ENCODE measurements at regions not wholly inside any gene's neighbourhood (a gene's known extent, or its start where the extent isn't known, plus 50 kb on each side); places are given as distances from the start of the nearest gene placed in this dataset.

DNA sequence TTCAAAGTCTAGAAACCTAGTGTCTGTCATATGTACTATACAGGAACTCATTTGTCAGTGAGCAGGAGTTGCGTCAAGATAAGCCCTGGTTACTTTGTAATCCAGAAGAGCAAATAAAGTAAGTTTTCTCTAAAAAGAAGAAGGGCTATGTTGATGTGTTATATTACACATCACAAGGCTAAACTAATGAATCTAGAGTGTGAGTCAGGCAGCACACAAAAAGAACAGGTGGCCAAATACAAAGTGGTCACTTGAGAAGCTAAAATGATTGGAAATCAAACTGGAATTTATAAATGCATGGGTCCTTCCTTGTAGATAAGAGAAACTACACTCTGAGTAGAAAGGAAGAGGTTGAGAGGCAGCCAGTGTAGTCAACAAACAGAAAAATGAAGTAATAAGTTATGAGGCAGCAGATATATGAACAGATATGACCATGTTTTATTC lies 771.6 kb downstream of the DIPK2A start:
- H3K23ac ChIP-seq (ENCODE audit: insufficient read length, low read depth, low read length), result no peak overlapping the region
- Mint-ChIP-seq H3K4me1 (0 out of 4 replicates have a peak, but pooled peaks cover 0 to 3% of the 10 kb centered on the region in 2 experiments), H3K4me3 (no peak overlapping the region), H3K27ac (no peak overlapping the region), H3K36me3 (ENCODE audit: insufficient read depth in 1 of 3, low read depth in 3 of 3) (no peaks in the 10 kb centered on the region), H3K9me3 (no peaks in the 10 kb centered on the region), H3K27me3 (ENCODE audit: low read depth) (no peaks in the 10 kb centered on the region)
- no peak overlapping the region for H3K14ac ChIP-seq (ENCODE audit: insufficient read depth, low read length)
- no peaks in the 10 kb centered on the region for H3K9me3 ChIP-seq (ENCODE audit: control insufficient read depth, low read depth, low read length)
- H3K27ac ChIP-seq (ENCODE audit: insufficient read length, low read depth, low read length), result no peak overlapping the region
- H4K8ac ChIP-seq (replicated peaks; ENCODE audit: insufficient read length, low read depth, low read length), result no peak overlapping the region
- H2AK5ac ChIP-seq (ENCODE audit: insufficient read length, low read length), result no peak overlapping the region
- H2BK15ac ChIP-seq (ENCODE audit: low read depth, low read length), result no peak overlapping the region
- no peak for TF ChIP-seq CTCF (conservative IDR thresholded peaks at IDR 0.05)
- no peak overlapping the region for H2BK20ac ChIP-seq (ENCODE audit: low read depth, low read length, poor library complexity, severe bottlenecking)
- H2BK120ac ChIP-seq (ENCODE audit: low read depth, low read length, poor library complexity, severe bottlenecking), result no peak overlapping the region
- no peak overlapping the region for H3T11ph ChIP-seq (ENCODE audit: low read length)
- H4K91ac ChIP-seq (ENCODE audit: insufficient read length, low read depth, low read length), result no peak overlapping the region
- no peak for DNase-seq
- H3K79me1 ChIP-seq (ENCODE audit: insufficient read depth, low read depth, low read length, poor library complexity, severe bottlenecking), result no peaks in the 10 kb centered on the region
- no peak overlapping the region for H3K18ac ChIP-seq (ENCODE audit: insufficient read length, low read depth, low read length)
- H3K4me1 ChIP-seq (ENCODE audit: insufficient read depth, low read length), result no peaks in the 10 kb centered on the region
- H3K79me2 ChIP-seq (ENCODE audit: insufficient read depth, low read length), result no peaks in the 10 kb centered on the region
- no peak overlapping the region for H3K56ac ChIP-seq (ENCODE audit: insufficient read length, low read depth, low read length)
- no peak overlapping the region for H4K5ac ChIP-seq (ENCODE audit: insufficient read length, low read depth, low read length)
- no peaks in the 10 kb centered on the region for H3K27me3 ChIP-seq (ENCODE audit: insufficient read depth, low read length)
- H4K20me1 ChIP-seq (ENCODE audit: control insufficient read depth, insufficient read depth, insufficient read length), result no peaks in the 10 kb centered on the region
- no CpG with 5 or more reads among the region's 1 CpG for WGBS (ENCODE audit: extremely low coverage, insufficient read length, low lambda C conversion rate)
- no peak overlapping the region for H3K4ac ChIP-seq (ENCODE audit: low read depth, low read length)
- no peak overlapping the region for H3K4me2 ChIP-seq (ENCODE audit: insufficient read depth, insufficient read length, low read length)
- no peak overlapping the region for H2BK5ac ChIP-seq (ENCODE audit: insufficient read length, low read length)
- H3K23me2 ChIP-seq (ENCODE audit: insufficient read length, low read depth, low read length, poor library complexity, severe bottlenecking), result no peaks in the 10 kb centered on the region
- H2AFZ ChIP-seq (ENCODE audit: low read length), result no peak overlapping the region
- H2BK12ac ChIP-seq (ENCODE audit: insufficient read length, low read depth, low read length), result no peak overlapping the region
- H3K9ac ChIP-seq (ENCODE audit: extremely low read depth, insufficient read length, low read length), result no peak overlapping the region

Data from H9 (cell line).